ENCODE measurements at regions not wholly inside any gene's neighbourhood (a gene's known extent, or its start where the extent isn't known, plus 50 kb on each side); places are given as distances from the start of the nearest gene placed in this dataset.

- DNase-seq, result no peak
These were observed 88.9 kb upstream of the SLC38A2 start for GRCh38 chr12:46461459-46461858.

GRCh38 chr12:46460682-46461210 lies 88.2 kb upstream of the SLC38A2 start:
- DNase-seq, result no peak

- peak; percentile 49 to 55 (median 50) for DNase-seq
These were observed 87.4 kb upstream of the SLC38A2 start for GRCh38 chr12:46459861-46460545.

- no peak for DNase-seq
These were observed 86.5 kb upstream of the SLC38A2 start for GRCh38 chr12:46459111-46459510.

DNA sequence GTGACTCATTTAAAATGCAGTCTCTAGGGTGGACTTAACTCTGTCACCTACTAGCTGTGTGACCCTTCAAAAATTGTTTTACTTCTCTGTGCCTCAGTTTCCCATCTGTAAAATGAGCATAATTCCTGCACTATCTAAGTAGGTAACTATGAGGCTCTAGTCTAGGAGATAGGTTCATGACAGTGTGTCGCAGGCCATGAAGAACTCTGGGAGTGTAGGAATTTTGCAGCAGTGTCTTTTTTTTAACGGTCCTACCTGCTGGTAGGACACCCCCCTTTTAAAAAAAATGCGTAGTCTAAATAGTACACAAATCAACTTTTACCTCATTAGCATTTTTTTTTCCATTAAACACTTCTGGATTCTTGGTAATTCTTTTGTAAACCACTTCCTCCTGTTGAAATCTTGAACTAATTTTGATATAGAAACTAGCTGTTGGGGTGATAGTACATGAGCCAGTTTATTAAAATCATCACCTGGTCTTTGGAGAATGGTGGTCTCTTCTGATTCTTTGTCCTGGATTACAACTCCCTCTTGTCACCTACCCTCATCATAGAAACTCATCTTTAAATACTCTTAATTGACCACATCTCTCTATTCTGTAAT lies 86.0 kb upstream of the SLC38A2 start:
- DNase-seq, result no peak

- DNase-seq, result no peak
These were observed 85.4 kb upstream of the SLC38A2 start for GRCh38 chr12:46457958-46458357.

DNA sequence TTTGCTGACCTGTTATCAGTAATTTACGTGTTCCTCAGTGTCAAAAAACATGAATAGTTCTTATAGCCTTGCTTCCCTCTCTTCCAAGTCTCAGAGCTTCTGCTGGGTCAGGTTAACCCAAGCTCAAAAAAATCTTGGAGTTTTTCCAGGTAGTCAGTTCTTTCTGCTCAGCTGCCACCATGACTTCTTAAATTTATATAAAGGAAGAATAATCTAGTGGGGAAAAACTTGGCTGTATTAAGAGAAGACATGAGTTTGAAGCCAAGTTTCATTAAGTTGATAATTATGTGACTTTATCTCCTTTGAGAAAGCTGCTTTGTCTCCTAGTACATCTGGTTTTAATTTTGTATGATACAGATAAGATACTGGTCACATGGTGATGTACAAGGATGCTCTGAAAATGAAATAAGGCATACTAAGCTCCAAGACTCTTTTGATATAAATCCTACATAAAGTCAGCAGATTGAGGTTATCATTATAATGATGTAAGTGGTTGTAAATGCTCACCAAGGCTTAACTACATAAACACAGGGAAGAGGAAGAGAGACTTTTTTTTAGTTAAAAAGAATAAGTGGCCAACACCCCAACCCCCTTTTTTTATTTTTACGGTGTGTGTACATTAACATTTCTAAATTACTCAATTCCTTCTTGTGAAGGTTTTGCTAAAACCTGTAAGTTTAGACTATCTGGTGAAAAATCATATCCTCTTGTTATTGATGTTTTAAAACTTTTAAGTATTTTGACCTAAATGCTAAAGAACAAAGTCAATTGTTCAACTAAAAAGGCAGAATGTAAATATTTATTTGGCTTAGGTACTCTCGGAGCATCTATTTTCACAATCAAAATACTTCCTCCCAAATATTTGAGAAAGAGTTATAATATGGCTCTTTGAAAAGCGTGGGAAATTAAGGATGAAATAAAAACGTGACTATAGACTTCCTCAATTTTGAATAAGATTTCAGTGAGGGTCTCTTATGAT lies 84.1 kb upstream of the SLC38A2 start:
- no peak for DNase-seq

DNA sequence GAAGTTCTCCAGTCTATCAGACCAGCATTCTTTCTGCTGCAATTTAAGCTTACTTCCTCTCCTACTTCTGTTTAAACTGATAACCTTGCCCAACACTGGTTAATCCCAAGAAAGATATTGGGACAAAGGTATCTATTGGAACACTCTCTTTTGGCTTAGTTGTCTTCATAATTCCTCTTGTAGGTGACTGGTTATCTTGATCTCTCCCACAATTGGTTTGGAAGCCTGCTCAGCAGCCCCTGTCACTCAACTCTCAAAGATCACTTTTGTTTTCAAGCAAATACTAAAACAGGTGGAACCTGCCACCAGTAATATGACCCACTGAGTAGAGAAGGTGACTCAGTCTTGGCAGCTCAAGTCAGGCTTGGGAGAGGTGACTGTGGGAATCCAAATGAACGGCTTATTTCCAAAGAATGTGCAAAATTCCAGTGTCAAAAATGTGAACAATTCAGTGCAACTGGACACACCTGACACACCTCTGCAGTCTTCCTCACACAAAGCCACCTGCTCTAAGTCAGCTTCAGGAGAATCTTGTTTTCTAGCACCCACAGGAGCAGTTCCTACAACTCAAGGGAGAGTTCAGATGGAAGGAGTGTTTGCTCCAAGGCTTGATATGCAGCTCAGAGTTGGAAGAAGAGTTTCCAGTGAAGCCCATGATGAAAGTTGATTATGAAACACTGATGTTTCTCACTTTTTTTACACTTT lies 83.2 kb upstream of the SLC38A2 start:
- no peak for DNase-seq

DNA sequence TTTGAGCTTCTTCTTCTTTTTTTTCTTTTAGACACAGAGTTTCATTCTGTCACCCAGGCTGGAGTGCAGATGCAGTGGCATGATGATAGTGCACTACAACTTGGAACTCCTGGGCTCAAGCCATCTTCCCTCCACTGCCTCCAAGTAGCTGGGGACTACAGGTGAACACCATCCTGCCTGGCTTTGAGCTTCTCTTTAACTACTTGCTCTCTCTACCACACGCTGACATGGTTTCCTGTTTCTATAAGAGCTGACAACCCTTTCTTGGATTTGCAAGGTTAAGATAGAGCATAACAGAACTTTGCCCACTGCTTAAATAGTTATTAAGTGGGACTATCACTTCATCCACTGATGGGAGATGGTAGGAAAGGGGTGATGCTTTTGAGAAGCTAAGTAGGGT lies 82.4 kb upstream of the SLC38A2 start:
- no peak for DNase-seq

DNA sequence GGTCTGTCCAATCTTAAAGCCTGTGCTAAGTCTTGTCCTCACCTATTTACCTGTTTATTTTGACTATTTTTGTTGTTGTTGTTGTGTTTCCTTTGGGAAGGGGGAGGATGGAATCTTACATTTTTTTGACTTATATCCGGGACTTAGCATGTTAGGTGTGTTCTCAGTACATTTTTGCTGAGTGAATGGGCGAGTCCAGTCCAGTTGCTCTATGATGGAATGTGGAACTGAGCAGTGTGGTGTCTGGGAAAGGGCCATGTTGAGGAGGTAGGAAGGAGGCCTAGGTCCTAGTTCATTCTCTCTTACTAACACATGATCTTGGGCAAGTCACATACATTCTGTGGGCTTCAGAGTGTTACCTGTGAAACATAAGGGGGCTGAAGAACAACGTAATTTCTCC lies 80.9 kb upstream of the SLC38A2 start:
- no peak for DNase-seq

DNA sequence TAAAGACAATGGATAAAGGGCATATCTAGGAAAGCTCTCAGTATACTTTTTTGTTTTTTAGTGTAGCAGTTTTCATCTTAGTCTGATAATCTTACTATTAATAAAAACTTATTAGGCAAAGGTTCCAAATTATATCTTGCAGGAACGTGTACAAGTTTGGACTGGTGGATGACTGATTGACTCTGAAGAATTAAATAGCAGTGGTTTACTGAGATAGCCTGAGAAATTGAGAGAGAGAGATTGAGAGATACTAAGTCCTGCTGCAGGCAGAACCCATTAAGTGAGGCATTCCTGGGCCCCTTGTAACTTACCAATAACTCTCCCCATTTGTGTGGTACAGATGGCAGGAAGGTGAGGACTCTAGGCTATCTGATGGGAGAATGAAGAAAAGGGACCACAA lies 80.2 kb upstream of the SLC38A2 start:
- DNase-seq, result no peak

GRCh38 chr12:46452061-46452615 lies 79.6 kb upstream of the SLC38A2 start:
- DNase-seq, result no peak

DNA sequence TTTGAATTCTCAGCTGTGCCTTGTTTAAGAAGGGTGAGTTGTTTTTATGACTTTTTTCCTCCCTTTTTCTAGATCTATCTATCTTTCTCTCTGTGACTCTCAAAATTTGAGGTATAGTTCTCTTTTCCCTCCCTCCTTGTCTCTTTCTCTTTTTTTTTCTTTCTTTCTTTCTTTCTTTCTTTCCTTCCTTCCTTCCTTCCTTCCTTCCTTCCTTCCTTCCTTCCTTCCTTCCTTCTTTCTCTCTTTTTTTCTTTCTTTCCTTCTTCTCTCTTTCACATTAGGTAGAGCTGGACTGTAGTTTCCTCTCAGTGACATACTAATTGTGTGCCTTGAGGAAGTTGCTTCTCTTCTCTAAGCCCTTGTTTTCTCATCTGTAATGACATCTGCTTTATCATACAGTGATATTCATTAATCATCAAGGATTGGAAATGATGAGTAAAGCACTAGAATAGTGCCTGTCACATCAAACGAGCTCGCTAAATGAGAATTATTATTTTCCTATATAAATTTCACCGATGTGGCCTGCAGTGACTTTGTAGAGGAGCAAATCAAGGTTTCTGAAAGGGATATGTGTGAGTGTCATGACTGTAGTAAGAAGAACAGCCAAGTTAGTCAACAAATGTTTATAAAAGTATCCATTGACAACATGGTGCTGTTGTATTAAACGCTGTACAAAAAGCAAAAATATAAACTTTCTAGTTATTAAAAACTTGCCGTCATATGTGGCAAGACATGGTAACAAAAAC lies 78.9 kb upstream of the SLC38A2 start:
- peak in 1 of 3 donors; percentile 31 for DNase-seq

GRCh38 chr12:46450279-46450748 lies 77.7 kb upstream of the SLC38A2 start:
- peak in 1 of 3 donors; percentile 37 for DNase-seq

DNA sequence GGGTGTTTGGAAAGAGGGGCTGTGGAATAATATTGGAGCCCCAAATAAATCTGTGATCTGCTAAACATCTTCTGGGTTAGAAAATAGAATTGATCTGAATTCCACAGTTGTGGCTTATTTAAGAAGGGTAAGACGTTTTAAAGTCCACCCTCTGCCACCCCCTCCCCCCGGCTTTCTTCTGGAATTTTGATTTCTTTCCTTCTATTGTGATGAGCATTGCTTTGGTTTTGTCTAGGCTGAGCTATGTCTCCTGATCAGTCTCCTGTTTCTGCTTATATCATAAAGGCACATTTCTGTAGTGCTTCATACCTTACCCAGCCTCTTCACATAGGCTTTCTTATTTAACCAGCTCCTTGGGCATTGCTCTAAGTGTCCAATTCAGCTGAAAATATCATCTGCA lies 77.3 kb upstream of the SLC38A2 start:
- DNase-seq, result no peak

- no peak for DNase-seq
These were observed 76.7 kb upstream of the SLC38A2 start for GRCh38 chr12:46449316-46449715.

GRCh38 chr12:46446645-46447044 lies 74.1 kb upstream of the SLC38A2 start:
- DNase-seq, result no peak

GRCh38 chr12:46445551-46446235 lies 73.1 kb upstream of the SLC38A2 start:
- DNase-seq, result no peak

GRCh38 chr12:46445093-46445492 lies 72.5 kb upstream of the SLC38A2 start:
- DNase-seq, result no peak

GRCh38 chr12:46443594-46444263 lies 71.2 kb upstream of the SLC38A2 start:
- no peak for DNase-seq
